ENCODE measurements at regions not wholly inside any gene's neighbourhood (a gene's known extent, or its start where the extent isn't known, plus 50 kb on each side); places are given as distances from the start of the nearest gene placed in this dataset.
"Not testable (repeated sequence)": the region's sequence is repeated elsewhere in the genome, so short reads cannot be mapped to it uniquely, and the experiment has no call there.

DNA sequence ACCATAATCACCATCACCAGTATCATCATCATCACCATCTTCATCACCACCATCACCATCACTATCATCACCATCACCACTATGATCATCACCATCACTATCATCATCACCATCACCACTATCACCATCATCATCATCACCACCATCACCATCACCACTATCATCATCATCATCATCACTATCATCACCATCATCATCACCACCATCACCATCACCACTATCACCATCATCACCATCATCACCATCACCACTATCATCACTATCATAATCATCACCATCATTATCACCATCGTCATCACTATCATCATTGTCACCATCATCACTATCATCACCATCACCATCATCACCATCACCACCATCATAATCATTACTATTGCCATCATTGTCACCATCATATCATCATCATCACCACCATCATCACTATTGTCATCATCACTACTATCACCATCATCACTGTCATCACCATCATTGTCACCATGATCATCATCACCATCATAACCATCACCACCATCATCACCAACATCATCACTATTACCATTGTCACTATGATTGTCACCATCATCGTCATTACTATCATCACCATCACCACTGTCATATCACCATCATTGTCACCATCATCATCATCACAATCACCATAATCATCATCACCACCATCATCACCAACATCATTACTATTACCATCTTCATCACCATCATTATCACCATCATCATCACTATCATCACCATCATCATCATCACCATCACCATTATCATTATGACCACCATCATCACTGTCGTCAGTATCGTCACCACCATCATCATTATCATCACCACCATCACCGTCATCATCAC lies 154.7 kb downstream of the ACTR3B start:
- no peak overlapping the region for H3K4me3 ChIP-seq
- no peak overlapping the region for H3K27ac ChIP-seq (ENCODE audit: low read depth in 1 of 2, low read length in 1 of 2)
- ATAC-seq (ENCODE audit: insufficient read depth, low FRiP score) (no peak), DNase-seq (no peak)
- WGBS, 2 donors, result 87 to 95% methylated on average over 5 of the region's 5 CpGs
- peaks cover 0 to 16% (median 0%) of the 10 kb centered on the region in 5 donors for H3K4me1 ChIP-seq (ENCODE audit: control insufficient read depth in 5 of 5, insufficient read depth in 5 of 5, low read length in 5 of 5)
- TF ChIP-seq, protein P1, sequence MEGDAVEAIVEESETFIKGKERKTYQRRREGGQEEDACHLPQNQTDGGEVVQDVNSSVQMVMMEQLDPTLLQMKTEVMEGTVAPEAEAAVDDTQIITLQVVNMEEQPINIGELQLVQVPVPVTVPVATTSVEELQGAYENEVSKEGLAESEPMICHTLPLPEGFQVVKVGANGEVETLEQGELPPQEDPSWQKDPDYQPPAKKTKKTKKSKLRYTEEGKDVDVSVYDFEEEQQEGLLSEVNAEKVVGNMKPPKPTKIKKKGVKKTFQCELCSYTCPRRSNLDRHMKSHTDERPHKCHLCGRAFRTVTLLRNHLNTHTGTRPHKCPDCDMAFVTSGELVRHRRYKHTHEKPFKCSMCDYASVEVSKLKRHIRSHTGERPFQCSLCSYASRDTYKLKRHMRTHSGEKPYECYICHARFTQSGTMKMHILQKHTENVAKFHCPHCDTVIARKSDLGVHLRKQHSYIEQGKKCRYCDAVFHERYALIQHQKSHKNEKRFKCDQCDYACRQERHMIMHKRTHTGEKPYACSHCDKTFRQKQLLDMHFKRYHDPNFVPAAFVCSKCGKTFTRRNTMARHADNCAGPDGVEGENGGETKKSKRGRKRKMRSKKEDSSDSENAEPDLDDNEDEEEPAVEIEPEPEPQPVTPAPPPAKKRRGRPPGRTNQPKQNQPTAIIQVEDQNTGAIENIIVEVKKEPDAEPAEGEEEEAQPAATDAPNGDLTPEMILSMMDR (IDR thresholded peaks at IDR 0.05; ENCODE audit: control extremely low read depth, extremely low read depth), result no peak
- H3K36me3 ChIP-seq (ENCODE audit: control insufficient read depth in 4 of 4, insufficient read depth in 4 of 4, low read length in 4 of 4), result no peaks in the 10 kb centered on the region
- peaks cover 0 to 7% (median under 1%) of the 10 kb centered on the region in 4 donors for H3K9me3 ChIP-seq (ENCODE audit: control insufficient read depth in 4 of 4, insufficient read depth in 3 of 4, low read length in 3 of 4)
- no peaks in the 10 kb centered on the region for H3K27me3 ChIP-seq (ENCODE audit: control insufficient read depth in 3 of 3, insufficient read depth in 3 of 3, low read length in 2 of 3)
- peak overlapping the region in 1 of 2 donors; percentile 8 for H3K9ac ChIP-seq (ENCODE audit: insufficient read depth in 1 of 2, low read length in 2 of 2)

DNA sequence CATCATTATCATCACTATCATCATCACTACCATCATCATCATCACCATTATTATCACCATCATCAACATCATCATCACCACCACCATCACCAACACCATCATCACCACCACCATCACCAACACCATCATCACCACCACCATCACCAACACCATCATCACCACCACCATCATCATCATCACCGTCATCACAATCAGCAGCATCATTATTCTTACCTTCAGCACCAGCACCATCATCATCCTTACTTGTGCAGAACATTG lies 155.2 kb downstream of the ACTR3B start:
- not testable (repeated sequence) for H3K36me3 ChIP-seq (ENCODE audit: control insufficient read depth in 4 of 4, insufficient read depth in 4 of 4, low read length in 4 of 4); H3K27me3 ChIP-seq (ENCODE audit: control insufficient read depth in 3 of 3, insufficient read depth in 3 of 3, low read length in 2 of 3); H3K4me3 ChIP-seq; H3K27ac ChIP-seq (ENCODE audit: low read depth in 1 of 2, low read length in 1 of 2); H3K9ac ChIP-seq (ENCODE audit: insufficient read depth in 1 of 2, low read length in 2 of 2); H3K9me3 ChIP-seq (ENCODE audit: control insufficient read depth in 4 of 4, insufficient read depth in 3 of 4, low read length in 3 of 4); DNase-seq; ATAC-seq (ENCODE audit: insufficient read depth, low FRiP score)
- peaks cover 0 to 16% (median 0%) of the 10 kb centered on the region in 5 donors for H3K4me1 ChIP-seq (ENCODE audit: control insufficient read depth in 5 of 5, insufficient read depth in 5 of 5, low read length in 5 of 5)
- 87 to 100% methylated on average over 1 of the region's 1 CpG for WGBS, 2 donors

DNA sequence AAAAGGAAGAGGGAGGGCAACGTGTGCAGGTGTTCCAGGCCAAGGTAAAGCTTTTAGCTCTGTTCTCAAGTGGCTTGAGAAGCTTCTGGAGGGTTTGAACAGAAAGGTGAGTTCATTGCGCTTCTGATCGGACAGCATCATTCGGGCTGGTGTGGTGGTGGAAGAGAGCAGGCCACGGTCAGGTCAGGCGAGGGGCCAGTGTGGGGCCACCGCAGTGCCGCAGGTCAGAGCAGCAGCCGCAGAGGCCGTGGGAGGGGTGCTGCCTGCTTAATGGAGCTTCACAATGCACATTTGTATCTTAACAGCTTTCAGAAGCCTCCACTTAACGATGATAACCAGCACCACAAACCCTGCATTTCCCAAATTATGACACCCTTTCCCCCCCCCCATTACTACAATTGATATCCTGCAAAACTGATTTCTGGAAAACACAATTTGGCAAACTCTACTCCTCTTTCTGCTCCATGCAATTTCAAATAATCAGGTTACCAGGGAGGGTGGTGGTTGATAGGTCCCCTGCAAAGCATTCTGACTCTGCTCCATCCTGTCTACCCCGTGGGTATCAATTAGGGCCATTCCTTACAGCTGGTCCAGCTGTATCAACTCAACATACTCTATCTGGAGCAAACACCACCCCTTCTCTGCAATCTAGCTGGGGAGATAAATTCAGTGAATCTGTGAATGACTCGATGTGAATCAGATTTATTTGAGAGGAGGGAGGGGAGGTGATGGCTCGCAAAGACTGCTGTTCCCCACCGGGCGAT lies 162.9 kb downstream of the ACTR3B start:
- WGBS, 2 donors, result 84 to 89% methylated on average over 16 of the region's 16 CpGs
- DNase-seq (no peak), ATAC-seq (ENCODE audit: insufficient read depth, low FRiP score) (no peak)
- Histone ChIP-seq H3K4me3 (no peak overlapping the region), H3K36me3 (ENCODE audit: control insufficient read depth in 4 of 4, insufficient read depth in 4 of 4, low read length in 4 of 4) (no peaks in the 10 kb centered on the region), H3K9ac (ENCODE audit: insufficient read depth in 1 of 2, low read length in 2 of 2) (no peak overlapping the region), H3K9me3 (ENCODE audit: control insufficient read depth in 4 of 4, insufficient read depth in 3 of 4, low read length in 3 of 4) (peaks cover 0 to 12% (median 0%) of the 10 kb centered on the region in 4 donors), H3K4me1 (ENCODE audit: control insufficient read depth in 5 of 5, insufficient read depth in 5 of 5, low read length in 5 of 5) (peaks cover 0 to 11% (median 0%) of the 10 kb centered on the region in 5 donors), H3K27me3 (ENCODE audit: control insufficient read depth in 3 of 3, insufficient read depth in 3 of 3, low read length in 2 of 3) (peaks cover 13 to 23% (median 21%) of the 10 kb centered on the region in 3 donors), H3K27ac (ENCODE audit: low read depth in 1 of 2, low read length in 1 of 2) (no peak overlapping the region)
- TF ChIP-seq, protein P1 (IDR thresholded peaks at IDR 0.05; ENCODE audit: control extremely low read depth, extremely low read depth), result no peak

DNA sequence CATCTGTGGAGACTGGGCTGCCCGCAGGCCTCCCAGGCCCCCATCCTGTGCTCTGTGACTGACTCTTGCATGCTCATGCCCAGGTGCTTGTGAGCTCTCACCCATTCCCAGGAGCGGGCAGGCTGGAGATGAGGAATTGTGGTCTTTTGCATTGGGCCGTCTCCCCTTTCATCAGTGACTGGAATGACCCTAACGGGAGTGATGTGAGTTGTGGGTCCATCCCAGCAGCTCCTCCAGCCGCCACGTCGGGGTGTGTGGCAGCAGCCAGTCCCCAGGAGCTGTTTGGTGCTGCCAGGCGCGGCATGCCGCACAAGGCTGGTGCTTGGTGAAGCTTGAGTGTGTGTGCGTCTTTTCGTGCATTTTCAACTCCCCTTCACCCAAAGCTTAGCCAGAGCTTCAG lies 164.2 kb downstream of the ACTR3B start:
- Histone ChIP-seq H3K9me3 (ENCODE audit: control insufficient read depth in 4 of 4, insufficient read depth in 3 of 4, low read length in 3 of 4) (peaks cover 0 to 11% (median 0%) of the 10 kb centered on the region in 4 donors), H3K9ac (ENCODE audit: insufficient read depth in 1 of 2, low read length in 2 of 2) (no peak overlapping the region), H3K36me3 (ENCODE audit: control insufficient read depth in 4 of 4, insufficient read depth in 4 of 4, low read length in 4 of 4) (no peaks in the 10 kb centered on the region), H3K27me3 (ENCODE audit: control insufficient read depth in 3 of 3, insufficient read depth in 3 of 3, low read length in 2 of 3) (peaks cover 13 to 23% (median 21%) of the 10 kb centered on the region in 3 donors), H3K4me3 (no peak overlapping the region), H3K27ac (ENCODE audit: low read depth in 1 of 2, low read length in 1 of 2) (no peak overlapping the region), H3K4me1 (ENCODE audit: control insufficient read depth in 5 of 5, insufficient read depth in 5 of 5, low read length in 5 of 5) (peaks cover 0 to 11% (median 0%) of the 10 kb centered on the region in 5 donors)
- DNase-seq, result no peak
- TF ChIP-seq, protein P1 (IDR thresholded peaks at IDR 0.05; ENCODE audit: control extremely low read depth, extremely low read depth), result no peak
- ATAC-seq (ENCODE audit: insufficient read depth, low FRiP score), result no peak
- WGBS, 2 donors, result 93 to 95% methylated on average over 12 of the region's 12 CpGs

Measured in lung (tissue), 11 donors.